ENCODE measurements at regions not wholly inside any gene's neighbourhood (a gene's known extent, or its start where the extent isn't known, plus 50 kb on each side); places are given as distances from the start of the nearest gene placed in this dataset.
"Not testable (repeated sequence)": the region's sequence is repeated elsewhere in the genome, so short reads cannot be mapped to it uniquely, and the experiment has no call there.

DNA sequence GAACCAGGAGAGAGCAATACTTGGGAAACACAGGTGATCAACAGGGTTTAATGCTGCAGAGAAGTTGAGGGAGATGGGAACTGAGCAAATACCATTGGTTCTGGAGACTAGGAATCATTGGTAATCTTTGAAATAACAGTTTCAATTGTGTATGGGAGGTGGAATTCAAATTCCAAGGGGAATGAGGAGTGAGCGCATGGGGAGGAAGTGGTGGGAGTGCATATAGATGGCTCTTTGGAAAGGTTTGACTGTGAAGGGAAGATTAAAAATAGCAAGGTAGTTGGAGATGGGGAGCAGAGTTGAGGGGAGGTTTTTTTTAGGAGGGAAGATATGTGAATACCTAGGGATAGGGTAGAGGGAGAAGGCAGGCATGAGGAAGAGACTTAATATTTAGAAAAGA, 51.1 kb upstream of the ROPN1 start:
- DNase-seq, result no peak

DNA sequence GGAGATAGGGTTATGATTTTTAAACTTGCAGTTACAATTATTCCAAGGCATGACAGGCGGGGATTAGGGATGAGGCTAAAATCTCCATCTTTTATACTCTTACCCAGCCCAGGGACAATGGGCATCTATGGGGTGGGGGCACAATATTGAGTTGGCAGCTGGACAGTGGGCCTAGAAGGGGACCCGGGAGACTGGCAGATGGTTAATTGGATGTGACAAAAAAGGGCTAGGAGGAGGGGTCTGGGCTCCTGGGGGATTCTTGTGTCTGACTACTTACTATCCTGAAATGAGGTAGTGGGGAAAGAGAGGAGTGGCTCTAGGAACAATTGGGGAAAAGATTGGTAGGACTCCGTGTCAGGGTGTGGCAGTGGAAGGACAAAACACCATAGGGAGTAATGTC, 53.0 kb upstream of the ROPN1 start:
- DNase-seq, result no peak

DNA sequence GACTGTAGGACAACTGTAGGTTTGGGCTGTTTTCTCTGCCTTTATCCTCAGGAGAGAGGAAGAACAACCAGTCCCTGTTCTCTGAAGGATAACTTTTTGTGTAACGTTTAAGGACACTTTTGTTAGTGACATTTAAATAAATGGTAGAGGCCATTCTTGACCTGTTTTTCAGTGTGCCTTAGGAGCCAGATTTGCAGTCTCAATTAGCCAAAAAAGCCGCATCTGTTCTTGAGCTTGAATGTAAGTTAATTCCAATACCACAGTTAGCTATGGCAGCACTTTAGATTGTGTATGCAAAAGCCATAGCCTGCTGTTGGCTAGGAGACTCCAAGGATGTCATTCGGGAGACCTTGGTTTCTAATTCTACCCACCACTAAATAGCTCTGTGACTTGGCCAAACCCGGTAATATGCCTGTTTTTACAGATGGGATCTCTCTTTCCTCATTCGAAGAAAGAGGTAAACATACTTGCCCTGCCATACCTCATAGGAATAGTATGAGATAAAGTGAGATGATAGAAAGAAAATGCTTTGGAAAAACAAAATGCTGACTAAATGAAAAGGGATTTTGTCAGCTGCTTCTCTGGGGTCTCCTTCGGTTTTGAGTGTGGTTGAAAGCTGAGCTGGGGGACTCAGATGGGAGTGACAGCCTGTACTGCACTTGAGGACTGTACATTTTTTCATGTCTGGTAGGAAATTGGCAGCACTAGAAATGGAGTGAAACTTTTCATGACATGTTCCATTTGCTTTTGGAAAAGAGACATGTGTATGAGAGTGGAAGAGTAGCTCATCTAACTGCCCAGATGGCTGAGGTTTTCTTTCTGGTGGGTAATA, 57.3 kb upstream of the ROPN1 start:
- DNase-seq, result no peak

DNA sequence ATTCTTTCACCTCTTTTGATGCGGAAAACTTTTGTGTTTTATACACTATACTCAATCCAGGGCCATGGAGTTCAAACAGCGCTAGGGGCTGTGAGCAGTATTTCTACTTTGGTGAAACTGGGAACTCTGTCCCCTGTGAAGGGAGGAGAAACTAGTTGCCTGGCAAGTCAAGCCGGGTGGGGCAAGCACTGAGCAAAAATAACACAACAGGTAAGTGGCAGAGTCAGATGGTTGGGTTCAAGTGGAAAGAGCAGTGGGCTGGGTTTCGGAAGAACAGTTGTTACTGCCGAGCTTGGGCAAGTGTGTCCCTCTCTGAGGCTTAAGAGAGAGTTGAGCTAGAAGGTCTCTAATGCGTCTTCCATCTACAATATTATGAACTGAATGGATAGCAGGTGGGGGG, 59.7 kb upstream of the ROPN1 start:
- DNase-seq, result no peak

DNA sequence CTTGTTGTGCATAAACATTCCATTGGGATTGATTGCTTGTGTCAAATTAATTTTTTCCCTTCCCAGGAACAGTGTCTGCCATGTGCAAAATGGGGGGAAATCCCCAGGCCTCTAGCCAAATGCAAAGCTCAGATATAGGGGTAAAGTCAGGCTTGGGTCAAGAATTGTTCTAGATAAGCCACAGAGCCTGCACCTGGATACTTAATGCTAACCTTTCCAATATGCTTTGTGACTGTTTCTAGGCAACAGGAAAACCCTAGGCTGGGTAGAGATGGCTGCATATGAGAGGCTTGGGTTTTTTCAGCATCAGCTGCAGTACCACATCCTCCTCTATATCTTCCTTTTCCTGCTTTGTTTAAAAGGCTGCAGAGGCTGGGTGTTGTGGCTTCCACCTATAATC, 61.9 kb upstream of the ROPN1 start:
- peak; percentile 46 for DNase-seq

DNA sequence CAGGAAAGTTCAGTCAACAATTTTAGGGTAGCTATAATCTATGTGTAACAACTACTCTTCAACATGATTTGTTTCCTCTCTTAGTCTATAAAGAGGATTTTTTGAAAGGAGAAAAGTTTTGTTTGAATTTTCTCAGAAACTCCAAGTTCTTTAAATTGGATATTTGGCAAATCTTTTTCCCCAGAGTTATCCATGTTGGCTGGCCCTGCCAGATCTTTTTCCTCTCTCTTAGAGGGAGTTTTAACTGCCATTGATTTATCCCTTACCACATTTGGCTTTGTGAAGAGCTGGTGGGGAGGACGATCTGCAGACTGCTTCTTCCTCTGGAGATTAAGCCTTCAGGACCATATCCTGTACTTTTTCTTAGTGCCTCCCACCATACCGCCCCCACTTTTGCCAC, 64.9 kb upstream of the ROPN1 start:
- no peak for DNase-seq

DNA sequence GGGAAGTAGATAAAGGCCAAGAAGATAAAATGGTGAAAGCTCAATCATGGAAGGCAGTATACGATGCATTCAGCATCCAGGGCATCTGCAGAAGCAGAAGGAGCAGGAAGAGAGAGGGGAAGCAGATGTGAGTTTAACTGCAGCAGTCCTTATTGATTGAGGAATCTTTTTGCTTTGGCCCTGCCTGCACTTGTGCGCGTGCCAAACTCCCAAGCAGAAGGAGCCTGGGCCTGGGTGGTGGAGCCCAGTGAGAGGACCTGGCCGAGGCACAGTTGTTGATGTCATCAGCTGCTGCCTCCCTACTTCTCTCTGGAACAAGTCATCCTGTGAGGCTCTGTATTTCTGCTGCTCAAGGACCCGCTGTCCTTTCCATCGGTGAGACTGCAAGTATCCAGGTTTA, 65.5 kb upstream of the ROPN1 start:
- DNase-seq, result no peak

DNA sequence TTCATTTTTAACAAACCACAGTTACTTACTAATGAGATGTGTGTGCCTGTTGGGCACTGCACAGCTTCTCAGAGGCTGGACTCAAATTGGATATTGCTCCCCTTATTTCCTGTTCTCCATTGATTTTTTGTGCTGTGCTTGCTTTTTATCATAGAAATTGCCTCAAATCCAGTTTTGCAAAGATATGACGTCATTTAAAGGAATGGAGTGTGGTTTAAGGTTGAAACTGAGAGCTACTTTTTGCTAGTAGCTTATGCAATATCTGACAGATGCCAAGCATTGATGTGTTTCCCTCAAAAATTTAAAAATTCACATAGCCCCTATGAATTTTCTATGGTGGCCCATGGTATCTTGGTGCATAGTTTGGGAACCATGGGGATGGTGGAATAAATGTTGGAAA, 67.7 kb upstream of the ROPN1 start:
- no peak for DNase-seq

DNA sequence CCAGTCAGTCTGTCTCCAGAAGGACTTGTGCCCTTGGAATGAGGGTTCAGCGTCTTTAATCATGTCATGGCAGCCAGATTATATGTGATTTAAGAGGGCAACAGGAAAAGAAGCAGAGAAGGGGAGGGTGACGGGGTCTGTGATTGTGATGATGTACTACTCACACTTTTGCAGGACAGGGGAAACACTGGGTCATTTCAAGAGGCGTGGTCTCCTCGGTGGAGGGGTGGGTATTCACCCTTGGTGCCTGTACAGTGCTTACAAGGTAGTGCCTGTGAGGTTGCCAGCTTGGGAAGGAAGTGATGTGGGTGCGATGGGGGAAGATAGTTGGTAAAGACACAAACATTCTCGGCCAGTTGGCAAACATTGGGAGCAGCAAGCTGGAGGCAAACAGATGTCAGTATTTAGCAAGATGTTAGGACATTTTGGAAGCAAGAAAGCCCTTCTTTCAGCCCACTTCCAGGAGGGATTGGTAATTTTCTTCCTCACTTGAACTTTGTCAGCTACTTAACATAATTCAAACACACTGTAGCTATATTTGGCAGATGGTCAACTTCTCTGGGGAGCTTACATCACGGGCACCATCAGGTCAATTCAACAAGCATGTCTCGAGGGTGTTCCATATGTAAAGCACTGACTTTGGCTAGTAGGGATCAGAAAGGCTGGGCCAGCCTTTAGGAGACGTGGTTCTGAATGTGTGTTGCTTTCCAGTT, 71.4 kb upstream of the ROPN1 start:
- DNase-seq, result peak; percentile 15

DNA sequence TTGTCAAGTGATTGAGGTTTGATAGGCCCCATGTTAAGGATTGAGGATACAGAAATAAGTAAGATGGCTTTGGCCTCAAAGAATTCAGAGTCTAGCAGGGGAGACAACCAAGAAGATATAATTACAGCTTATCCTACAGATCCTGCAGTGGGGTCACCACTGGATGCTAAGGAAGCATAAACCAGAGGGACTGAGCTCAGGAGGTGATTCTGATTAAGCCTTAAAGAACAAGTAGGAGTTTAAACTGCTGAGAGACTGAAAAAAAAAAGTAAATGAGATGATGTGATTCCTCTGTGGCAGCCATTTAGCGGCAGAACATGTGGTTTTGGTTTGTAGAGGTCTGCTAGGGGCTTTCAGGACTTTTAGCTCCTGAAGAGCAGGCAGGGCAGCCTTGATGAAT, 72.1 kb upstream of the ROPN1 start:
- no peak for DNase-seq

DNA sequence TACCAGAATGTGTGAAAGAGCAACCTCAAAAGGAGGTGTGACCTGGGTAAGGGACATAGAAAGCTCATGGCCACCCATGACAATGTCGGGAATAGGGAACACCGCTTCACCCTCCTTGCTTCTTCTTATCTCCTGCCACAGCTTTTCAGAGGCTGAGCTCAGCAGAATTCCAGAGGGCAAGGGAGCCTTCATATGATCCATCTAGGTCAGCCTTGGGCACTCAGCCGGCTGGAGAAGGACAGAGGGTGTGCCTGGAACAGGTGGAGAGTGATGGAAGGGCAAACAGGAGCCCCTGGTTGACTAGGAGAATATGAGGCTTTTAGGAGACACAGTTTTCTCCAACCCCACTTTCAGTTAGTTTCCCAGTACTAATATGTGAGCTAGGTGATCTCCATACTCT, 74.6 kb upstream of the ROPN1 start:
- DNase-seq, result not testable (repeated sequence)

DNA sequence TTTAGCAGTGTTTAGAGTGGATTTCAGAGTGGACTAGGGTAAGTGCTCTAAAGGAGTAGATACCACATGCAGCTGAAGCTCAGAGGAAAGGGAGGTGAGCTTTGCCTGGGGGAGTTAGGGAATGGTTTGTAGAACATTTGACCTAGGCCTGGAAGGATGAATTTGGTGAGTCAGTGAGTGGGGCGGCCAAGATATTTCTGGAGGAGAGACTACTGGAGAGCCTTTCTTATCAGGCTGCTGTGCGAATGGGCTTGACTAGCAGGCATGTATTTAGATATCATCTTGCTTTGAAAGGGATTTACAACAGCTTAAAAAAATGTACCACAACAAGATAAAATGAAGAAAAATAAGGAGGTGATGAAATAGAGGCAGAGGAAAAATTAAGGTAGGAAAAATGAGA, 77.8 kb upstream of the ROPN1 start:
- not testable (repeated sequence) for DNase-seq

DNA sequence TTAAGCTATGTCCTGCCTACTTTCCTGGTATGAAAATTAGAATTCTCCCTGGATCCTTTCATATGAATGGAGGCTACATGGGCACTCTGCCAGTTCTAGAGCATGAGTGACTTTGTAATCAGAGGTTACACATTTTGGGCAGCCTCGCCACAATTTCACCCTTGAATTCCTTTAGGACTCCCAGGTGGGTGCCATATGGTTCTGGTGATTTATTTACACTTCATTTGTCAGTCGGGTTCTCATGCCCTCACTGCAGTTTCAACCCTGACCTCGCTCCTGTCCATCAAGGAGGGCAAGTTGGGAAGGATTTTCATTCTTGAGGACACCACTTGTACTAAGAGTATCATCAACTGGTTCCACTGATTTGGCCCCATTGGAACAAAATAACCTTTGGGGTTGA, 83.2 kb upstream of the ROPN1 start:
- not testable (repeated sequence) for DNase-seq

DNA sequence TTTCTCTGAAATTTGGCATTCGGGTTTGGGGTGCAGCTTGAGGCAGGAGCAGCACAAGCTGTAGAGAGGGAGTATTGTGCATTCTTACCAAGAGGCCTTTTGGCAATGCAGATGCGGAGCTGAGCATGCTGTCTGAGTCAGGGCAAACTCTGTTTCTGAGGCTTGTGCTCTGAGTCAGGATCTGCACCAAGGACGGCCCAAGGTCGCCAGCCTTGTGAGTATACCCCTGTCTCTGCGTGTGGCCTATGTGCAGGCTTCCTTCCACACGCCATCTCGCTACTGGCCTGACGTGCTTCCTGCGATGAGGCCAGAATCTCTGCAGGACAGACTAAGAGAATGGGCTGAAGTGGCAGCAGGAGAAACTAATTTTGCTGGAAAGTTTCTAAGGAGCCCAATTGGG, 83.8 kb upstream of the ROPN1 start:
- DNase-seq, result no peak

DNA sequence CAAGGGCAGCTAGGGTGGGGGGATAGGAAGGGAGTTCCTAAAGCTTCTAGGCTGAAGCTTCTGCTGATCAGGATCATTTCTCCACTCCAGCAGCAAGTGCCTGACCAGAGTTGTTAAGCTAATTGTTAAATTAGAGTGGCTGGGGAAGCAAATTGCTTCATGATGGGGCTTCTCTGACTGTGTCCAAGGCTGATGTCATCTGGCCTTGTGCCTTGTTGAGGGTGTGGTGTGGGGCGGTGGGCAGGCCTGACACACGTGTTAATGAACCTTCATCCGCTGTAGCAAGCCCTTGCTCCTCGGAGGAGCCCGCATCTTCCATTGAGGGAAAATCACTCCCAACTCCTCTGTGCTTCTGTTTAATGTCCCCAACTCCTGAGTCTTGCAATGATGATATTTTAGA, 84.3 kb upstream of the ROPN1 start:
- no peak for DNase-seq

GRCh38 chr3:124078953-124079911, 87.3 kb upstream of the ROPN1 start:
- peak; percentile 75 for DNase-seq

DNA sequence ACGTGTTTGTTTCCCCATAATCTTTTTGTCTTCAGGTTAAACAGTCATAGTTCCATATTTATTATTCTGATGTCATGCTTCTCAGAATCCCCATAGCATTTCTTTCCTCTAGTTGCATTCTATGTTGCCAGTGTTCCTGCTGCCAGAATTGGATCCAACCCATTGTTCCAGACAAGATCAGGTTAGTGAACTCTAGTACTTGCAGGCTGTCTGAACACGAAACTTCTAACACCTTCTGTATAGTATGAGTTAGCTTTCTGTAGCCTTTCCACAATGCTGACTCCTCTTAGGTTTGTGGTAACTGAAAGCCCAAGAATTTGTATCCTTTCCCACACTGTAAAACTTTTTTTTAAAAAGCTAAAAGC, 88.0 kb upstream of the ROPN1 start:
- no peak for DNase-seq

DNA sequence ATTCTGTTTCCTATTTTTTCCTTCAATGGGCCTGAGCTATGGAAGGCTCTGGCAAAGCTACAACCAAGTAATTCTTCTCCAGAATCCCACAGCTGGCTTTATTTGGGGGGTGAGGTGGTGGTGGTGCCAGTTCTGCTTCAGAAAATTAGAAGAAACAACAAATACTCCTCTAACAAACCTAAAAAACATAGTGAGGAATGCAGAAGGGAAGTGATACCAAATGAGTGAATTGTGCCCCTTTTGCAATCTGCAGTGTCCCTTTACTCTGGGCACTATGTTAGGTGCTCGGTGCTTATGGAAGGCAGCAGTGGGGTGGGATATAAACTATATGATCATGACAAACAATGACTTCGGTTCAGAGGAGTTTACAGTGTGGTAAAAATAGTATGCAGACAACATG, 90.4 kb upstream of the ROPN1 start:
- no peak for DNase-seq

GRCh38 chr3:124084022-124084881, 92.3 kb upstream of the ROPN1 start:
- DNase-seq, result peak; percentile 64

DNA sequence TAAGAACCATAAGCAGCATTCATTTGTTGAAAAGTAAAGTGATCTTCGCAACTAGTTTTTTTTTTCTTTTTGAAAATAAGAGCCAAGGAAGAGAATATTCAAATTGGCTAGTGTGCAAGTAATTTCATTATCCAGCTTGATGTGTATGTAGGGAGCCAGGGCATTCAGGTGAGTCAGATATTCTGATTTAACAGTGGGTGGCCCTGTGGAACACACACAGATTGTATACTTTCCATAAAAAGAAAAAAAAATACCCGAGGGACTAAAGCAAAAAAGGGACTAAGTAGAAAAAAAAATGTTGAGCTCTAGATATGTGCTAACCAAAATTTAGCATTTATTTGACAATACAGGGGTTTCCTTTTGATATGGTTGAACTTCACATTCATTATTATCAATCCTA, 96.9 kb upstream of the ROPN1 start:
- DNase-seq, result no peak

- no peak for DNase-seq
These were observed 97.3 kb upstream of the ROPN1 start for GRCh38 chr3:124089214-124089613.

- DNase-seq, result no peak
These were observed 99.8 kb upstream of the ROPN1 start for GRCh38 chr3:124091716-124092115.

DNA sequence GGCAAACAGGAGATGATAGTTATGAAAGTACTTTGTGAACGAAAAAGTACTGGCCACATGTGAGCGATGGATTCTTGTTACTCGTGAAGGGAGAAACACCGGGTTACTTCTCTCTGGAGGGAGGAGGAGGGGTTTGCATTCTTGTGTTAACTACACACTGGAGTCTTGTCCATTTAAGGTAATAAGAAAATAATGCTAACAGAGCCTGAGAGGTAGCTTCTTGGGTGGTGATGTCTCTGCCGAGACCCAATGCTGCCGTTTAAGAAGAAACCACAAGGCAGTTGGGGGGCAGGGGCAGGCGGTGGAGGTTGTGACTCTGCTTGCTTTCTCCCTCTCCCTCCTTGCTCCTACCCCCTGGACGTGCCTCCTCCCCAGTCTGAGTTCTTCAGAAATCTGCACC, 100.9 kb upstream of the ROPN1 start:
- DNase-seq, result no peak

All from NCI-H1105 treated with DMSO at 0.1 percent for 48 hours (cell line).